Spleen (tissue), 7 donors: ENCODE measurements at regions not wholly inside any gene's neighbourhood (a gene's known extent, or its start where the extent isn't known, plus 50 kb on each side); places are given as distances from the start of the nearest gene placed in this dataset.
"Not testable (repeated sequence)": the region's sequence is repeated elsewhere in the genome, so short reads cannot be mapped to it uniquely, and the experiment has no call there.

Experiments used
- CTCF ChIP-seq, 11 experiments: fragments of 200-600 bp in 7 of 11; fragments of 450-650 bp in 4 of 11; sonication (generic) in 4 of 11; IDR thresholded peaks in 8 of 11; conservative IDR thresholded peaks in 3 of 11; 1 replicate in 7 of 11; 2 replicates in 4 of 11; pipeline versions ENCODE4 v1.4.0 to v1.8.0; 2016 to 2021; ENCODE audit warnings: antibody characterized with exemption in 11 of 11, inconsistent platforms in 4 of 11, mild to moderate bottlenecking in 1 of 11
- POLR2A ChIP-seq, 3 donors: fragments of 450-650 bp; IDR thresholded peaks; one replicate each; pipeline ENCODE4 v1.5.1; 2017; ENCODE audit warnings: antibody characterized with exemption in 3 of 3, mild to moderate bottlenecking in 1 of 3
- POLR2AphosphoS5 ChIP-seq, 3 donors: sonication (generic); formaldehyde crosslinking; IDR thresholded peaks; one replicate each; pipeline ENCODE4 v1.5.1; 2017; ENCODE audit warnings: antibody characterized with exemption in 3 of 3
- donor health status: DM: no; HTN: no; CAD: no; lungs with moderate emphysema.
- donor health status: DM: no; HTN: no; CAD: no.
- donor health status: DM: no; HTN: no; CAD: no.

- not testable (repeated sequence) for TF ChIP-seq POLR2AphosphoS5 (IDR thresholded peaks at IDR 0.05); CTCF (IDR thresholded peaks at IDR 0.05 in 8 of 11, conservative IDR thresholded peaks at IDR 0.05 in 3 of 11); POLR2A (IDR thresholded peaks at IDR 0.05)
These were observed 207.9 kb upstream of the RFX3 start for GRCh38 chr9:3733527-3734262.
